Left lung (tissue), 4 donors: ENCODE measurements at regions not wholly inside any gene's neighbourhood (a gene's known extent, or its start where the extent isn't known, plus 50 kb on each side); places are given as distances from the start of the nearest gene placed in this dataset.
"Not testable (repeated sequence)": the region's sequence is repeated elsewhere in the genome, so short reads cannot be mapped to it uniquely, and the experiment has no call there.

Experiments used
- ATAC-seq: fragments of 200-7000 bp; cut with Tn5 transposase; one replicate; pipeline ENCODE4 v1.9.1; 2020; ENCODE audit warnings: moderate library complexity
- DNase-seq, 4 donors: peaks; one replicate each; pipeline ENCODE4 v3.0.0-alpha.2; 2013 to 2020
- H3K27ac ChIP-seq, 2 donors: fragments of 200-600 bp; sonication (generic) in 1 of 2; one replicate each; pipeline versions ENCODE4 v1.5.0 to v1.8.0; 2020 to 2021
- H3K27me3 ChIP-seq, 2 donors: fragments of 200-600 bp; sonication (generic) in 1 of 2; one replicate each; pipeline versions ENCODE4 v1.5.0 to v1.8.0; 2020 to 2021
- H3K36me3 ChIP-seq, 2 donors: fragments of 200-600 bp; sonication (generic) in 1 of 2; one replicate each; pipeline versions ENCODE4 v1.5.0 to v1.8.0; 2020 to 2021
- H3K4me1 ChIP-seq, 2 donors: fragments of 200-600 bp; one replicate each; pipeline ENCODE4 v1.8.0; 2021
- H3K4me3 ChIP-seq, 2 donors: fragments of 200-600 bp; sonication (generic) in 1 of 2; one replicate each; pipeline versions ENCODE4 v1.5.0 to v1.8.0; 2020 to 2021; ENCODE audit warnings: mild to moderate bottlenecking in 1 of 2
- H3K9me3 ChIP-seq, 2 donors: fragments of 200-600 bp; sonication (generic) in 1 of 2; one replicate each; pipeline versions ENCODE4 v1.5.0 to v1.8.0; 2020 to 2021
- CTCF ChIP-seq, 2 donors: fragments of 200-600 bp; sonication (generic) in 1 of 2; IDR thresholded peaks; one replicate each; pipeline versions ENCODE4 v1.5.0 to v1.8.0; 2021; ENCODE audit warnings: antibody characterized with exemption in 2 of 2
- intact Hi-C, 2 donors: fragments of 100-400 bp; cut with DNase I; formaldehyde crosslinking; loops; one replicate each; pipeline versions ENCODE4 v1.11.2 to v1.14.2; 2022
- donor health status: DM: no; HTN: yes; CAD: no.
- donor health status: DM: no; HTN: no; CAD: no.

GRCh38 chr4:60396341-60397049 lies 803.6 kb upstream of the ADGRL3 start:
- H3K27ac ChIP-seq = no peak overlapping the region
- no peak overlapping the region for H3K4me3 ChIP-seq
- H3K4me1 ChIP-seq = no peaks in the 10 kb centered on the region
- H3K27me3 ChIP-seq = no peaks in the 10 kb centered on the region
- TF ChIP-seq CTCF (IDR thresholded peaks at IDR 0.05) = no peak
- no peaks in the 10 kb centered on the region for H3K36me3 ChIP-seq
- DNase-seq (no peak), ATAC-seq (no peak)
- H3K9me3 ChIP-seq = peaks cover 0 to 3% of the 10 kb centered on the region in 2 donors
- intact Hi-C loops = no loop called here

GRCh38 chr4:60400593-60400992 lies 799.5 kb upstream of the ADGRL3 start:
- DNase-seq (no peak), ATAC-seq (no peak)
- Histone ChIP-seq H3K9me3 (peaks cover 0 to 3% of the 10 kb centered on the region in 2 donors), H3K4me1 (no peaks in the 10 kb centered on the region), H3K27ac (no peak overlapping the region), H3K27me3 (no peaks in the 10 kb centered on the region), H3K36me3 (no peaks in the 10 kb centered on the region), H3K4me3 (no peak overlapping the region)
- TF ChIP-seq CTCF (IDR thresholded peaks at IDR 0.05) = no peak
- intact Hi-C loops = no loop called here

DNA sequence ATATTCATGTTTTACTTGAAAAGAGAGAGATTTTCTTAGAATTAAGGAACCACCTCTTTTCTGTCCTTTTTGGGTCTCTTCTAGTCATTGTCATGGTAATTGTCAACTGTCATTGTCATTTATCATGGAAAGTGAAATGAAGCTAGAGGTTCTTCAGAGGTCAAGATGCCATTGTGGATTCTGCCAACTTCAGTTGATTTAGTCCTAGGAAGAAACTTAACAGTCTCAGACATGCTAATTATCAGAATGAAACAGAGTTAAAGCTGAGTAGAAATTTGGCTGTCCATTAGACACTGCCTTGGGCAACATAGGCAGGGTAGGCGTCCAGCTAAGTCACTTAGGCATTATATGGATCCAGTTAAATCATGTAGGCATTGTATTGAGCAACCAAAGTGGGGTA lies 796.1 kb upstream of the ADGRL3 start:
- H3K27ac ChIP-seq = no peak overlapping the region
- ATAC-seq (no peak), DNase-seq (no peak)
- H3K36me3 ChIP-seq = no peaks in the 10 kb centered on the region
- H3K4me3 ChIP-seq = no peak overlapping the region
- intact Hi-C loops = no loop called here
- no peaks in the 10 kb centered on the region for H3K27me3 ChIP-seq
- no peak for TF ChIP-seq CTCF (IDR thresholded peaks at IDR 0.05)
- no peaks in the 10 kb centered on the region for H3K4me1 ChIP-seq
- H3K9me3 ChIP-seq = no peaks in the 10 kb centered on the region

DNA sequence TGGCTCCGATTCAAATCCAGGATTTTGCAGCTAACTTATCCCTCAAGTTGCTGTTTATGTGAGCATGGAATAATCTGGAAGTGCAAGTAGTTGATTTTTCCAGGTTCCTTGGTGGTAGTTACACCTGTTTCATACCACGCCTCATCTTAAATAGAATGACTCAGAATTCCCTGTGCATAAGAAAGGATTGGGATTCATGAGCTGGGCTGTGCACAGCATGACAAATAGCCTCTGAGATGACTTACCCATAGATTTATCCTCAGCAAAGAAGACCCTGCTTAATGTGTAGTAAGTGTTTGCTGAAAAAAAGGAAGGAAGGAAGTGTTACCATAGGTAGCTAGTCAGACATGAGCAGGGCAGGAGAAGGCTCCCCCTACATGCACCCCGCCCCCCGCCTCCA lies 777.7 kb upstream of the ADGRL3 start:
- no peak overlapping the region for H3K27ac ChIP-seq

GRCh38 chr4:60423573-60424184 lies 776.4 kb upstream of the ADGRL3 start:
- H3K4me3 ChIP-seq, H3K9me3 ChIP-seq, H3K27me3 ChIP-seq, H3K4me1 ChIP-seq, DNase-seq, ATAC-seq, intact Hi-C loops, H3K36me3 ChIP-seq, H3K27ac ChIP-seq: not testable (repeated sequence)

More for the DNA sequence above, 777.7 kb upstream of the ADGRL3 start:
- no peaks in the 10 kb centered on the region for H3K27me3 ChIP-seq
- peaks cover 0 to 7% of the 10 kb centered on the region in 2 donors for H3K9me3 ChIP-seq
- H3K4me1 ChIP-seq = no peaks in the 10 kb centered on the region
- no peak overlapping the region for H3K4me3 ChIP-seq
- no peak for TF ChIP-seq CTCF (IDR thresholded peaks at IDR 0.05)
- no peak for DNase-seq
- no peak for ATAC-seq
- intact Hi-C loops = no loop called here
- no peaks in the 10 kb centered on the region for H3K36me3 ChIP-seq
